ENCODE measurements at regions not wholly inside any gene's neighbourhood (a gene's known extent, or its start where the extent isn't known, plus 50 kb on each side); places are given as distances from the start of the nearest gene placed in this dataset.

DNA sequence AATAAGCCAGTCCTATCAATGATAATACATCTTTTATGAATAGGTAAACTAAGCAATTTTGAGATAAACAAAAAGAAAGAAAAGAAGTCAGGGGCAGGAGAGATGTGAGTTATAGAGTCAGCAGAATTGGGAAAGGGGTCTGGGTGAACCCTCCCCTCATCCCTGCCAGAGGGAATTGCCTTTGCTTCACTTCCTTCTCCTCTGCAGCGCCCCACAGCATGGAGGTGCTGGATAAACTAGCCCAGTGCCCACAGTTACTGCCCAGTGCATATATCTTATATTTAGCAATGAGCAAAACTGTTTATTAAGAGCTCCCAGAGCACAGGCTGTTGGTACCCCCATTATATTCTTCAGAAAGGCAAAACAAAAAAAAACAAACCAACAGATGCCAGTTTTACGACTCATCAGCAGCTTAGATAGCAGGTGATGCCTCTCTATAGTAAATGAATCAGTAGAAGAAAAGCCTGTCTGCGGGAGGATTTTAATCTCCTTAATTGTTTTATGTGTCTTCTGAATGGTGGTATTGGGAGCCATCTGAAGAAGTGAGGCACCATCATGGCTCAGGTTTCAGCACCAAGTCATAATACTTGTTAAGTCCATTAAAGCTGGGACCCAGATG is 419.2 kb downstream of the EPM2A start:
- Histone ChIP-seq H3K36me3 (ENCODE audit: insufficient read depth, insufficient read length, low read length) (no peaks in the 10 kb centered on the region), H3K9me3 (ENCODE audit: insufficient read depth, low read length) (no peaks in the 10 kb centered on the region), H3K27me3 (ENCODE audit: insufficient read depth, insufficient read length) (no peaks in the 10 kb centered on the region), H3K4me1 (ENCODE audit: insufficient read depth, insufficient read length) (no peaks in the 10 kb centered on the region), H3K9ac (ENCODE audit: insufficient read length, low read depth) (no peak overlapping the region), H3K4me3 (ENCODE audit: insufficient read length, low read depth) (no peak overlapping the region)
- DNase-seq (ENCODE audit: low read depth, low spot score), result peak; percentile 25
- TF ChIP-seq ZNF274 (IDR thresholded peaks at IDR 0.05; ENCODE audit: low read depth, low read length), result no peak
- no peak for TF ChIP-seq SUZ12 (IDR thresholded peaks at IDR 0.05; ENCODE audit: extremely low read depth, insufficient read depth, insufficient read length)
- TF ChIP-seq YY1 (IDR thresholded peaks at IDR 0.05; ENCODE audit: insufficient read depth, insufficient read length), result no peak

DNA sequence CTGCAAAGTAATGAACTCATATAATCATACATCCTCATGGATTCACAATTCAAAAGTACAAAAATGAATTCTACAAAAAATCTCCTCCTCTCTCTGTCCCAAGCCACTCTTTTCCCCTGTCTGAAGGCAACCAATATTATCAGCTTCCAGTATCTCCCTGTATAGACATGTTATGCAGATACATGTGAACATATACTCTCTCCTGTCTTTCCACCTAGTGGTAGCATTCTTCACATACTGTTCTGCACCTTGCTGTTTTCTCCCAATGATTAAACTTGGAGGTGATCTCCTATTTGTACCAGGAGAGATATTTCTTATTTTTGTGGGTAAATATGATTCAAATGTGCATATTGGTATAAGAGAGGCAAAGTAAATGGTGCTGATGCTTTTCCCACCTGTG is 416.4 kb downstream of the EPM2A start:
- no peak for TF ChIP-seq SUZ12 (IDR thresholded peaks at IDR 0.05; ENCODE audit: extremely low read depth, insufficient read depth, insufficient read length)
- TF ChIP-seq YY1 (IDR thresholded peaks at IDR 0.05; ENCODE audit: insufficient read depth, insufficient read length), result no peak
- TF ChIP-seq ZNF274 (IDR thresholded peaks at IDR 0.05; ENCODE audit: low read depth, low read length), result no peak
- DNase-seq (ENCODE audit: low read depth, low spot score), result no peak
- Histone ChIP-seq H3K9ac (ENCODE audit: insufficient read length, low read depth) (no peak overlapping the region), H3K4me1 (ENCODE audit: insufficient read depth, insufficient read length) (no peaks in the 10 kb centered on the region), H3K4me3 (ENCODE audit: insufficient read length, low read depth) (no peak overlapping the region), H3K9me3 (ENCODE audit: insufficient read depth, low read length) (no peaks in the 10 kb centered on the region), H3K36me3 (ENCODE audit: insufficient read depth, insufficient read length, low read length) (no peaks in the 10 kb centered on the region), H3K27me3 (ENCODE audit: insufficient read depth, insufficient read length) (no peaks in the 10 kb centered on the region)

- Histone ChIP-seq H3K4me3 (ENCODE audit: insufficient read length, low read depth) (no peak overlapping the region), H3K9me3 (ENCODE audit: insufficient read depth, low read length) (no peaks in the 10 kb centered on the region), H3K9ac (ENCODE audit: insufficient read length, low read depth) (no peak overlapping the region), H3K4me1 (ENCODE audit: insufficient read depth, insufficient read length) (no peaks in the 10 kb centered on the region), H3K27me3 (ENCODE audit: insufficient read depth, insufficient read length) (no peaks in the 10 kb centered on the region), H3K36me3 (ENCODE audit: insufficient read depth, insufficient read length, low read length) (no peaks in the 10 kb centered on the region)
- DNase-seq (ENCODE audit: low read depth, low spot score), result no peak
- TF ChIP-seq SUZ12 (IDR thresholded peaks at IDR 0.05; ENCODE audit: extremely low read depth, insufficient read depth, insufficient read length) (no peak), ZNF274 (IDR thresholded peaks at IDR 0.05; ENCODE audit: low read depth, low read length) (no peak), YY1 (IDR thresholded peaks at IDR 0.05; ENCODE audit: insufficient read depth, insufficient read length) (no peak)
Observed at GRCh38 chr6:145319605-145320004, 415.7 kb downstream of the EPM2A start.

GRCh38 chr6:145323646-145324045 is 411.7 kb downstream of the EPM2A start:
- H3K27me3 ChIP-seq (ENCODE audit: insufficient read depth, insufficient read length), result no peaks in the 10 kb centered on the region
- no peak overlapping the region for H3K9ac ChIP-seq (ENCODE audit: insufficient read length, low read depth)
- DNase-seq (ENCODE audit: low read depth, low spot score), result no peak

GRCh38 chr6:145327586-145327985 is 407.7 kb downstream of the EPM2A start:
- H3K9me3 ChIP-seq (ENCODE audit: insufficient read depth, low read length), result no peaks in the 10 kb centered on the region
- no peak overlapping the region for H3K9ac ChIP-seq (ENCODE audit: insufficient read length, low read depth)
- H3K4me1 ChIP-seq (ENCODE audit: insufficient read depth, insufficient read length), result no peaks in the 10 kb centered on the region
- no peak overlapping the region for H3K4me3 ChIP-seq (ENCODE audit: insufficient read length, low read depth)
- H3K36me3 ChIP-seq (ENCODE audit: insufficient read depth, insufficient read length, low read length), result no peaks in the 10 kb centered on the region
- no peaks in the 10 kb centered on the region for H3K27me3 ChIP-seq (ENCODE audit: insufficient read depth, insufficient read length)
- no peak for DNase-seq (ENCODE audit: low read depth, low spot score)
- TF ChIP-seq SUZ12 (IDR thresholded peaks at IDR 0.05; ENCODE audit: extremely low read depth, insufficient read depth, insufficient read length), result no peak

More at GRCh38 chr6:145323646-145324045, 411.7 kb downstream of the EPM2A start:
- Histone ChIP-seq H3K36me3 (ENCODE audit: insufficient read depth, insufficient read length, low read length) (no peaks in the 10 kb centered on the region), H3K9me3 (ENCODE audit: insufficient read depth, low read length) (no peaks in the 10 kb centered on the region), H3K4me1 (ENCODE audit: insufficient read depth, insufficient read length) (no peaks in the 10 kb centered on the region), H3K4me3 (ENCODE audit: insufficient read length, low read depth) (no peak overlapping the region)
- TF ChIP-seq ZNF274 (IDR thresholded peaks at IDR 0.05; ENCODE audit: low read depth, low read length), result no peak
- no peak for TF ChIP-seq YY1 (IDR thresholded peaks at IDR 0.05; ENCODE audit: insufficient read depth, insufficient read length)
- no peak for TF ChIP-seq SUZ12 (IDR thresholded peaks at IDR 0.05; ENCODE audit: extremely low read depth, insufficient read depth, insufficient read length)

DNA sequence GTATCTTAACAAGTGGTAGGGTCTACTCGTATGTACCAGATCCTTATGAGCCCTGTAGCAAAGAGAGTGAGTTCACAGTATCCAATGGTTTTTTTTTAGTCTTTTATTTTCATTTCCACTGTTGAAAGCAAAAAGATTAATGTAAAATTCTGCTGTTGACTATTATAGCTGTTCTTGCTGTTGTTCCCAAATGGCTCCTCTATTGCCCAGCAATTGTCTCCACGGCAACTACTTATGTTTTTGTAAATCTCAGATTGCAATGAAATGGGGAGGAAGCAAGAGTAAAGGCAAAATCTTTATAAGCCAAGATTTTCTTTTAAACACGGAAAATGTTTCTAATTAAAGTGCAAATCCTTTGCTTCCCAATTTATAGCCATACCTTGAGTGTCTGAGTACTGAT is 406.1 kb downstream of the EPM2A start:
- TF ChIP-seq ZNF274 (IDR thresholded peaks at IDR 0.05; ENCODE audit: low read depth, low read length), result no peak
- TF ChIP-seq SUZ12 (IDR thresholded peaks at IDR 0.05; ENCODE audit: extremely low read depth, insufficient read depth, insufficient read length), result no peak
- no peak for TF ChIP-seq YY1 (IDR thresholded peaks at IDR 0.05; ENCODE audit: insufficient read depth, insufficient read length)
- H3K4me3 ChIP-seq (ENCODE audit: insufficient read length, low read depth), result no peak overlapping the region
- no peaks in the 10 kb centered on the region for H3K9me3 ChIP-seq (ENCODE audit: insufficient read depth, low read length)
- no peaks in the 10 kb centered on the region for H3K36me3 ChIP-seq (ENCODE audit: insufficient read depth, insufficient read length, low read length)
- no peak for DNase-seq (ENCODE audit: low read depth, low spot score)
- H3K9ac ChIP-seq (ENCODE audit: insufficient read length, low read depth), result no peak overlapping the region
- no peaks in the 10 kb centered on the region for H3K27me3 ChIP-seq (ENCODE audit: insufficient read depth, insufficient read length)
- H3K4me1 ChIP-seq (ENCODE audit: insufficient read depth, insufficient read length), result no peaks in the 10 kb centered on the region

DNA sequence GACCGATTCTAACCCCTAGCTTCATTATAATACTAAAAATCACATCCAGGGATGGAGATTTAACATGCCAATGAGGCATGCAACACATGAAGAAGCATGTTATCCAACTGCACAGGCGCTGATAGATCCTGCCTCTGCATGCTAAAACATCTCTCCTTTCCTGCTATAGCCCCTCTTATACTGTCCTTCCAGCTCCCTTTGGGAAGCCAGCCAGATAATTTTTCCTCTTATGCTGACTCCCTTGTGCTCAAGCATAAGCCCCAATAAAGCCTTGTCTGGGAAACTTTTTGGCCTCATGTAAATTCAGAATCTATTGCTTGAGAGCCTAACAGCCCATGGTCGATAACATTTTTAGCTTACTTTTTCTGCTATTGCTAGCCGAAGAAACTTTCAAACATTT is 404.3 kb downstream of the EPM2A start:
- TF ChIP-seq ZNF274 (IDR thresholded peaks at IDR 0.05; ENCODE audit: low read depth, low read length) (no peak), YY1 (IDR thresholded peaks at IDR 0.05; ENCODE audit: insufficient read depth, insufficient read length) (no peak), SUZ12 (IDR thresholded peaks at IDR 0.05; ENCODE audit: extremely low read depth, insufficient read depth, insufficient read length) (no peak)
- no peak overlapping the region for H3K4me3 ChIP-seq (ENCODE audit: insufficient read length, low read depth)
- H3K4me1 ChIP-seq (ENCODE audit: insufficient read depth, insufficient read length), result no peaks in the 10 kb centered on the region
- H3K36me3 ChIP-seq (ENCODE audit: insufficient read depth, insufficient read length, low read length), result no peaks in the 10 kb centered on the region
- no peaks in the 10 kb centered on the region for H3K27me3 ChIP-seq (ENCODE audit: insufficient read depth, insufficient read length)
- H3K9me3 ChIP-seq (ENCODE audit: insufficient read depth, low read length), result no peaks in the 10 kb centered on the region
- DNase-seq (ENCODE audit: low read depth, low spot score), result no peak
- H3K9ac ChIP-seq (ENCODE audit: insufficient read length, low read depth), result no peak overlapping the region

All from NT2/D1 (cell line).